ENCODE measurements at regions not wholly inside any gene's neighbourhood (a gene's known extent, or its start where the extent isn't known, plus 50 kb on each side); places are given as distances from the start of the nearest gene placed in this dataset.
"Not testable (repeated sequence)": the region's sequence is repeated elsewhere in the genome, so short reads cannot be mapped to it uniquely, and the experiment has no call there.

DNA sequence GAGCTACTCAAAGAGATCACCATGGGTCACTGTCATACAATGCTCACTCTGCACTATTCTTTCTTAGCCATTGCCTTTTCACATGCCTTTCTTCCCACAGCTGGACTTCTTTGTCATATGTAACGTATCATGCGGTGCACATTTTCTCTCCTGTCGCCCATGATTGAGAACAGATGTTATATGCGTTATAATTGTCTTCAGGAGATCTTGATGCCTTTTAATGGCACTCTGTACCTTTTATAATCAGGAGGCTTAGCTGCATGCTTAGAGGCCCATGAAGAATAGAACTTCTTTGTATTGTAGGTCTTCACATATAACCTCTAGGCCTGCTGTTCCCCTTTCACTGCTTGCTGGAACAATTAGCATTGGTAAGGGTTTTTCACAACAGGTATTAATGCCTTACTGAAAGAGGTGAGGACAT is 436.1 kb downstream of the CDH10 start:
- TF ChIP-seq, protein P1, sequence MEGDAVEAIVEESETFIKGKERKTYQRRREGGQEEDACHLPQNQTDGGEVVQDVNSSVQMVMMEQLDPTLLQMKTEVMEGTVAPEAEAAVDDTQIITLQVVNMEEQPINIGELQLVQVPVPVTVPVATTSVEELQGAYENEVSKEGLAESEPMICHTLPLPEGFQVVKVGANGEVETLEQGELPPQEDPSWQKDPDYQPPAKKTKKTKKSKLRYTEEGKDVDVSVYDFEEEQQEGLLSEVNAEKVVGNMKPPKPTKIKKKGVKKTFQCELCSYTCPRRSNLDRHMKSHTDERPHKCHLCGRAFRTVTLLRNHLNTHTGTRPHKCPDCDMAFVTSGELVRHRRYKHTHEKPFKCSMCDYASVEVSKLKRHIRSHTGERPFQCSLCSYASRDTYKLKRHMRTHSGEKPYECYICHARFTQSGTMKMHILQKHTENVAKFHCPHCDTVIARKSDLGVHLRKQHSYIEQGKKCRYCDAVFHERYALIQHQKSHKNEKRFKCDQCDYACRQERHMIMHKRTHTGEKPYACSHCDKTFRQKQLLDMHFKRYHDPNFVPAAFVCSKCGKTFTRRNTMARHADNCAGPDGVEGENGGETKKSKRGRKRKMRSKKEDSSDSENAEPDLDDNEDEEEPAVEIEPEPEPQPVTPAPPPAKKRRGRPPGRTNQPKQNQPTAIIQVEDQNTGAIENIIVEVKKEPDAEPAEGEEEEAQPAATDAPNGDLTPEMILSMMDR (IDR thresholded peaks at IDR 0.05; ENCODE audit: low read depth, low read length), result no peak
- Histone ChIP-seq H3K27ac (no peak overlapping the region), H3K4me3 (ENCODE audit: low read depth, low read length) (no peak overlapping the region), H3K9me3 (ENCODE audit: severe bottlenecking) (peaks cover 9% of the 10 kb centered on the region), H3K36me3 (no peaks in the 10 kb centered on the region), H3K27me3 (ENCODE audit: insufficient read depth, low read depth, severe bottlenecking) (no peaks in the 10 kb centered on the region)
- DNase-seq, result no peak

DNA sequence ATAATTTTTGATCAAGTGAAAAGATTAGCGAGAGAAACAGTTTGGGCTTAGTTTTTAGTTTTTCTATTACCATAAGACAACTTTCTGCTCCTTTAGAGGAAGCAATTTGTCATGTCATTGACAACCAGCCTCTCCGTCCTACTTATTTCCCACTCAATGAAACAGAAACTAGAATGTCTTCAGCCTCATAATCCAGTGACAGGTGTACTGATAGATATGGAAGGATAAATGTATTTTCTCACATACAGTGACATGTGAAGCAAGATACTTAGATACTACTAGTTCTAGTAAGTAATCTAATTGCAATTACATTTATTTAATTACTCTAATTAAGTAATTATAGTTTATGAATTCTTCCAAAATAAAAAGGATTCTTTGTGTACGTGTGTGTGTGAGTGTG is 429.7 kb downstream of the CDH10 start:
- TF ChIP-seq, protein P1 (IDR thresholded peaks at IDR 0.05; ENCODE audit: low read depth, low read length), result no peak

DNA sequence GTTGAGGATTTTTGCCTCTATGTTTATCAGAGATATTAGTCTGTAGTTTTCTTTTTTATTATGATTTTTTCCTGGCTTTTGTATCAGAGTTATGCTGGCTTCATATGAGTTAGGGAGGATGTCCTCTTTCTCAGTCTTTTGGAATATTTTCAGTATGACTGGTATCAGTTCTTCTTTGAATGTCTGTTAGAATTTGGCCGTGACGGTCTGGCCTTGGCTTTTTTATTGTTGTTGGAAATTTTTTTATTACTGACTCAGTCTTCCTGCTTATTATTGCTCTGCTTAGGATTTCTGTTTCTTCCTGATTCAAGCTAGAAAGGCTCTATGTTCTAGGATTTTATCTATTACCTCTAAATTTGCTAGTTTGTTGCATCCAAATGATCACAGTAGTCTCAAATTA is 421.9 kb downstream of the CDH10 start:
- TF ChIP-seq, protein P1 (IDR thresholded peaks at IDR 0.05; ENCODE audit: low read depth, low read length), result no peak
- no peaks in the 10 kb centered on the region for H3K9me3 ChIP-seq (ENCODE audit: severe bottlenecking)
- no peak overlapping the region for H3K4me3 ChIP-seq (ENCODE audit: low read depth, low read length)
- no peaks in the 10 kb centered on the region for H3K36me3 ChIP-seq
- H3K27me3 ChIP-seq (ENCODE audit: insufficient read depth, low read depth, severe bottlenecking), result no peaks in the 10 kb centered on the region
- no peak for DNase-seq
- no peak overlapping the region for H3K27ac ChIP-seq

More for the DNA sequence above, 429.7 kb downstream of the CDH10 start:
- Histone ChIP-seq H3K27me3 (ENCODE audit: insufficient read depth, low read depth, severe bottlenecking) (no peaks in the 10 kb centered on the region), H3K36me3 (no peaks in the 10 kb centered on the region), H3K27ac (no peak overlapping the region), H3K9me3 (ENCODE audit: severe bottlenecking) (no peaks in the 10 kb centered on the region), H3K4me3 (ENCODE audit: low read depth, low read length) (no peak overlapping the region)
- no peak for DNase-seq

DNA sequence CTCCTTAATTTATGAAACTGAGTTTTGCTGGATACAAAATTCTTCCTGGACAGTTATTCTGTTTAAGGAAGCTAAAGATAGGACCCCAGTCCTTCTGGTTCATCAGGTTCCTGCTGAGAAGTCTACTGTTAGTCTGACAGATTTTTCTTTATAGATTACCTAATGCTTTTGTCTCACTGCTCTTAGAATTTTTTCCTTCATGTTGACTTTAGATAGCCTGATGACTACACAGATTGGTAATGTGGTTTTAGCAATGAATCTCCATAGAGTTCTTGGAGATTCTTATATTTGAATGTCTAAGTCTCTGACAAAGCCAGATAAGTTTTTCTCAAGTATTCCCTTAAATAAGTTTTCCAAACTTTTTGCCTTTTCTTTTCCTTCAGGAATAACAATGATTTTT is 419.7 kb downstream of the CDH10 start:
- Histone ChIP-seq H3K4me3 (ENCODE audit: low read depth, low read length) (no peak overlapping the region), H3K27me3 (ENCODE audit: insufficient read depth, low read depth, severe bottlenecking) (no peaks in the 10 kb centered on the region), H3K27ac (no peak overlapping the region), H3K9me3 (ENCODE audit: severe bottlenecking) (no peaks in the 10 kb centered on the region), H3K36me3 (no peaks in the 10 kb centered on the region)
- TF ChIP-seq, protein P1 (IDR thresholded peaks at IDR 0.05; ENCODE audit: low read depth, low read length), result no peak
- DNase-seq, result no peak

DNA sequence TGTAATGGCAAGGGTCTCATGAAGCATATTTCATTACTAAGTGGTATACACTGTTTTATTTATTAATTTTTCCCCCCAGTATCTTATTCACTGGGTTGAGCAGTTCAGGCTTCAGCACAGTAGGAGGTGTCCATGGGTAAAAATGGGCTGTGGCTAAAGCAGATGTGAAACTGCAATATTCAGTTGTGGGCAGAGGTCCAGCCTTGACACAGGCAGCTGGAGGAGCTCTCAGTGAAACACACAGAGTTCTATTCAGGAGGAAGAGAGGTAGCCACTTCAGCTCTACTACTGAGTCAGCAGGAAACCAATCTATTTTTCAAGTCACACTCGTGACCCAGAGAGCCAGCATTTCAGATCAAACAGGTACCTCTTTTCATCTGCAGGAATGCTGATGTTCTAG is 418.3 kb downstream of the CDH10 start:
- TF ChIP-seq, protein P1 (IDR thresholded peaks at IDR 0.05; ENCODE audit: low read depth, low read length), result no peak
- Histone ChIP-seq H3K36me3 (no peaks in the 10 kb centered on the region), H3K27me3 (ENCODE audit: insufficient read depth, low read depth, severe bottlenecking) (no peaks in the 10 kb centered on the region), H3K9me3 (ENCODE audit: severe bottlenecking) (no peaks in the 10 kb centered on the region), H3K4me3 (ENCODE audit: low read depth, low read length) (no peak overlapping the region), H3K27ac (no peak overlapping the region)
- no peak for DNase-seq

DNA sequence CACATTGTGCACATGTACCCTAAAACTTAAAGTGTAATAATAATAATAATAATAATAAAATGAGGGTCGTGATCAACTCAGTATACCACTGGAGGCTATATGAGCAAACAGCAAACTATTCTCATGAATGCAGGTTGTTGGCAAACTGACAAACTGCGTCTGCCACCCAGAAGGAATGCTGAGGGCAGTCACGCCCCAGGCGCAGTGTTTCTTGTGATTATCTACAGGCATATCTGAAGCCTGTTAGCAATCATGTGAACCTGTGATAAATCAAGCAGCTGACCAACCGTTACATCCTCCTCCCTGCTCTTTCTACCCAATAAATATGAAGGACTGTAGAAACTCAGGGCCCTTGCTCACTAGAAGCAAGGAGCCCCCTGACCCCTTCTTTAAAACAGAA is 416.9 kb downstream of the CDH10 start:
- DNase-seq; H3K36me3 ChIP-seq; H3K27me3 ChIP-seq (ENCODE audit: insufficient read depth, low read depth, severe bottlenecking); H3K9me3 ChIP-seq (ENCODE audit: severe bottlenecking); H3K27ac ChIP-seq; H3K4me3 ChIP-seq (ENCODE audit: low read depth, low read length): not testable (repeated sequence)

Measured in WERI-Rb-1 (cell line).